Left cardiac atrium (tissue), 4 donors: ENCODE measurements at regions not wholly inside any gene's neighbourhood (a gene's known extent, or its start where the extent isn't known, plus 50 kb on each side); places are given as distances from the start of the nearest gene placed in this dataset.
A peak's percentile ranks its signal among the peaks of the same experiment; 100 is the strongest.

ENCODE experiments used
- ATAC-seq, 2 donors: fragments of 200-7000 bp; cut with Tn5 transposase; one replicate each; pipeline ENCODE4 v1.9.1; 2020; ENCODE audit warnings: mild to moderate bottlenecking in 2 of 2, moderate library complexity in 2 of 2
- DNase-seq: peaks from one replicate; pipeline ENCODE4 v3.0.0-alpha.2; 2020
- intact Hi-C, 2 donors: fragments of 100-400 bp; cut with DNase I; formaldehyde crosslinking; loops; one replicate each; pipeline versions ENCODE4 v1.14.1 to v1.15.1; 2022 to 2023
- donor health status: DM: no; HTN: yes; CAD: no.
- donor health status: DM: no; HTN: yes; CAD: no; lungs with severe emphysema.
- donor health status: DM: yes; HTN: yes; CAD: no.
- donor health status: Dilated cardiomyopathy.

DNA sequence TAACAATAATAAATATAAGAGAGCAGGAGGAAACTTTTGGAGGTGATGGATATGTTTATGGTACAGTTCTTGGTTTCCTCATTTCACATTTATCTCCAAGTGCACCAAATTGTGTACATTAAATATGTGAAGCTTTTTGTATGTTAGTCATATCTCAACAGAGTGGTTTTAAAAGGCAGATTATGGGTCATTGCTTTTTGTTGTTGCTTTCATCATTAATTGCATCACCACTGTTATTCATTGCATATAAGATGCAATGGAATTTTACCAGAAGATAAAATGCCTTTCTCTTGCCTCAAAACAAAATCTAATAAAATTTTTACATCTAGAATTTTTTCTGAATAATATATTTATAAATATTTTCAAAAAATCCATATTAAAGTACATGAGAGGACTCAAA lies 1198.9 kb upstream of the GBE1 start:
- intact Hi-C loops: no loop called here
- DNase-seq (no peak), ATAC-seq (no peak)

DNA sequence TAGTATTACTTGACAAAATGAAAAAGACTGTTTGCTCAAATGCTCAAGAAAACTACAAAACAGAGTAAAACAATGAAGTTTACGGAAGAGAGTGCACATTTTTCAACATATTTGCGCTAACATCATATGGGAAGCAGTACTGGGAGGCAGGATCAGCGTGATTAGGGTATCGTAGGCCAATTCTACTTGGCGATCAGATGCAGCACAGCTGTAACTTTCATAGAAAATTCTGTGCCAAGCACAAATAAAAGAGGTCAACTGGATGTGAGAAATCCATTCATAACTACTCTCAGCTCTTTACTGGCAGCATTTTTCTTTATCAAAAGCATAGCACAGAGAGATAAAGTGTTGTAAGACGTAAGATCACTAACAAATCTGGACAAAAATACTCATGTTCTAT lies 1196.3 kb upstream of the GBE1 start:
- ATAC-seq (no peak), DNase-seq (no peak)
- intact Hi-C loops: no loop called here

DNA sequence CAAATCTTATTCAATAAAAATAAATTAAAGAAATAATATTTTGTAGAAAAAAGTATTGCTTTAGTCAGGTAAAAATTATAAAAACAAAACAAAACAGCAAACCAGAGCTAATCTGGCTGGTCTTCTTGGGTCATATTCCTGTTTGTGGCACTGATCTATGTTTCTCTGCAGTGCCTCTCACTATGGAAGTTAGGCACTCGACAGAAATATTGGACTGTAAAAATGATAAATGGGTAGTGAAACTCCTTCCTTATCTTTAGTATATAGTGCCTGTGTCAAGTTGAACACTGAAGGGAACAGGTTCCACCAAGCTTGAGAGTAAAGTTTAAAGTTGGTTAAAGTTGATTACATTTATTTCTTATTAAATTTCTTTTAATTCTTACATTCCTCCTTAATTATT lies 1195.6 kb upstream of the GBE1 start:
- DNase-seq: no peak
- intact Hi-C loops: no loop called here

DNA sequence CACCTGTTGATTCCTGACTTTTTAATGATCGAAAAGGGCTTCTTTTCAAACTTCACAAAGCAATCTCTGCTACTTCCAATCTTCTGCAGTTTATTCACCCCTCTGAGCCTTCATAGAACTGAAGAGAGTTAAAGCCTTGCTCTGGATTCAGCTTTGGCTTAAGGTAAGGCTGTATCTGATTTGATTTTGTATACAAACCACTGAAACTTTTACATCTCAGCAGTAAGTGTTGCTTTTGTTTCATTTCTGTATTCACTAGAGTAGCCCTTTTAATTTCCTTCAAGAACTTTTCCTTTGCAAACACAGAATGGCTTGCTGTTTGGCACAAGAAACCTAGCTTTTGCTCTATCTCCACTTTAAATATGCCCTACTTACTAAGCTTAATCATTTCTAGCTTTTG lies 1193.0 kb upstream of the GBE1 start:
- intact Hi-C loops: no loop called here
- DNase-seq: no peak
- no peak for ATAC-seq

More for the DNA sequence above, 1195.6 kb upstream of the GBE1 start:
- no peak for ATAC-seq

DNA sequence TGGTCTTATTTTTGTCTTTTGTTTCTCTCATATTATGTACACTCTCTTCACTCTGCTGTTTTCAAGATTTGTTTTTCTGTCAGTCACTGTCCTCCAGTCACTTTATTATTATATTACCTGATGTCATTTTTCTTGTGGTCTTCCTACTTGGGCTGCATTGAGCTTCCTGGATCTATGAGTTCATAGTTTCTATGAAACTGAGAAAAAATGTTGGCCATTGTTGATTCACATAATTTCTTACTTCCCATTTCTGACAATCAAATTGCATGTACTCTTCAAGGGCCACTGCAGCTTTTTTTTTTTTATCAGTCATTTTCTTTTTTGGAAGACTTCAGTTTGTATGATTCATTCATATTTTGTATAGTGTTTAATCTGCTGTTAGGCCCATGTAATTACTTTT lies 1180.6 kb upstream of the GBE1 start:
- DNase-seq (no peak), ATAC-seq (no peak)
- intact Hi-C loops: no loop called here

DNA sequence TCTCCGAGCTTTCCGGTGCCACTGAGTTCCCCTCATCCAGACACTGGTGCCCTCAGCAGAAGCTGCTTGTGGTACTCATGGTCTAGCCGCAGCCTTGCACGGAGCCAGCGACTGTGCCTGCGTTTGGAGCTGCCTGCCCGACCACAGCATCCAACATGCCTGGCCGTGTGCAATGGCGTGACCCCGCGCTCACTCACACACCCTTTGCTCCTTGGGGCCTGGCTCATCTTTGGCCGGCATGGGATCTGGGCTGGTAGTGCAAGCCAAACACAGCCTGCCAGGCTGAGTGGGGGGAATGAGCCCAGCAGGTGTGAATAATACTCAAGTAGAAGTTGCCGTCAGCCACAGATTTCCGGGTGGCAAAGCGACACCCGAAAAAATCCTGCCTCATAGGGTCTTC lies 1178.7 kb upstream of the GBE1 start:
- intact Hi-C loops: no loop called here
- peak; percentile 12 for DNase-seq
- ATAC-seq: no peak

DNA sequence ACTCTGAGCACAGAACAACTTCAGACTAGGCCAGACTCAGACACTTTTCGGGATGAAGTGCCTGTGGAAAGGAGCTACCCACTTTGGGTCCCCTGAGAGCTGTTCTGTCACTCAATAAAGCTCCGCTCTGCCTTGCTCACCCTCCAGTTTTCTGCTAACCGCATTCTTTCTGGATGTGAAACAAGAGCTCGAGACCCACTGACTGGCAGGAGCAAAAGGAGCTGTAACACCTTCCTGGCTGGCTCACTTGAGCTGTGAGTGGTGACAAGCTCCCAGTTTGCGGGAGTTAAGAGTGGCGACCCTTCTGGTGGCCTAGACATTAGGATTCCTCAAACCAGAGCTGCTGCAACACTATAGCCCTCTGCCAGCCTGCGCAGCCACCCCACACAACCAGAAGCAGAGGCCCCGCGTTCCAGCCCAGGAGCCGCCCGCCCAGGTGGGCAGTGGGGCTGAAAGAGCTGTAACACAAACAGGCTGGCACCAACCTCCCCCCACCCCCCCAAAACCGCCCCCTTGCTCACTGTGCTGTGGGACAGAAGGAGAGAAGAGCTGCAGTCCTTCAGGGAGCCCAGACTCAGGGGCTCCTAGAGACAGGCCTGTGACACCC lies 1178.1 kb upstream of the GBE1 start:
- no peak for ATAC-seq
- no peak for DNase-seq
- intact Hi-C loops: no loop called here

DNA sequence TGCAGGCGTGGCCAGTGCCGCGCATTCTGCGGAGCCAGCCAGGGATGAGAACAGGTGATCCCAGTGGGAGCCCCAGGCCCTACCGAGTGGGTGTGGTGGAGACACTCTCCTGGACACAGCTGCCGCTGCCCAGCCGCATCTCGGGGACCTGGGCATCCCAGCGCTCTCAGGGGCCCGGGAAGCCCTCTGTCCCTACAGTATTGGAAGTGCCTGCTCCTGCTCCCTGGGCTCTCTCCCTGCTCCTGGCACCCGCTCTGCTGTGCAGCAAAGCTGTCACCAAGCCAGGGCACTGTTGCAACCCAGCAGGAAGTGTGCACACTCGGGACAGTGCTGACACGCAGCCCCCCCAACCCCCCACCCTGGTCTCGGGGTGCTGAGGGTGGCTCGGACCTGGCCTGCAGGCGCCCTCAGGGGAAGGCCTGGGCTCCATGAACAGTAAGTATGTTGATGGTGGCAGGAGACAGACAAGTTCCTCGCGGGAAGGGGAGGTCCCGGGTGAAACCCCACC lies 1177.4 kb upstream of the GBE1 start:
- ATAC-seq (no peak), DNase-seq (no peak)
- intact Hi-C loops: no loop called here

DNA sequence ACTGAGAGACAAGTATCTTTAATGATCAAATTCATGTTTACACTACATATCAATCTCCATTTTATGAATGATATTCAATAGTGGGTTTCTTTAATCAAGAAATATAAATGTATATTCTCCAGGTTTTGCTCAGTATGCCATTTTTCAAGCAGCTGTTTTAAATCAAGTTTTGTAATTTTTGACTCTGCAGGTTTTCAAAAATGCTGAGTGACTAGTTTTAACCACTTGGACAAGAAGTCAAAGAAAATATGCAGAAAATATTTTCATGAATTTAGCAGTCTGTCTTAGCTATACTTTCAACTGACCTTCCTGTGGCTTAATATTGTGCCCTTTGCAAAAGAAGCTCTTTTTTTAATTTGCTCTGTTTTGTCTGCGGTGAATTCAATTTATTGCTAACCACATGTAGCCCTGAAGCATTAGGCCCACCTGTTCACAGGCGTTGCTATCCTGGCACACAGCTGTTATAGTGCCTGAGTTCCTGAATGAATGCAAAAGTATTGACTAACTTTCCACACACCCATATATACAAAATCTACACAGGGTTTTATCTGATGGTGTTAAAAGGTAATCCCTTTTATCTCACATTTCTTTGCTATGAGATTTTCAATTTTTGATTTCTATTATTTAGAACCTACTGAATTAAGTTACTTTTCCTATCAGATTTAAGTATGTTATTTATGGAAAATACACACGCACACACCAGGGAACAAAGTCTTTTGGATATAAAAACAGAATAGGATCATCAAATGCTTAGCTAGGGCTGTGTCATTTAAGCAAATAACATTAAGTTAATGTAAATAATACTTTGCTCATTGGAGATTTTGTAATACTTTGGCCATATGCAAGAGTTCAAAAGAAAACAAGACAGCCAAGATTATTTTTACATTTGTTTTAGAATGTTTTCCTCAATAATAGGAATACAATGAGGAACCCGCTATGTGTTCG lies 1166.1 kb upstream of the GBE1 start:
- ATAC-seq: no peak
- intact Hi-C loops: no loop called here
- no peak for DNase-seq

DNA sequence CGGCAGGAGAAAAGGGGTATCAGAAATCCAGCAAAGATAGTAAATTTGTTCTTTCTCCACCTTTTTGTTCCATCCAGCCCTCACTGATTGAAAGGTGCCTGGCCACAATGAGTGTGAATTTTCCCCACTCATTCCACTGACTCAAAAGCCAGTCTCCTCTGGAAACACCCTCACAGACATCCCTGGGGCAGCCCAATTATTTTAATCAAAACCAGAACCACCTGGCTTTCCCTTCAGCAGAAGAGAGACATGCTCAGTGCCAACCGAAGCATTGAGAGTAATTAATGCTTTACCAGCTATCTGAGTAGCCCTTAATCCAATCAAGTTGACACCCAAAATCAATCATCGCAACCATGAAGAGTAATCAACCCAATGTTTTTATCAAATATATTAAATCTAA lies 1129.6 kb upstream of the GBE1 start:
- intact Hi-C loops: no loop called here
- ATAC-seq (no peak), DNase-seq (no peak)

DNA sequence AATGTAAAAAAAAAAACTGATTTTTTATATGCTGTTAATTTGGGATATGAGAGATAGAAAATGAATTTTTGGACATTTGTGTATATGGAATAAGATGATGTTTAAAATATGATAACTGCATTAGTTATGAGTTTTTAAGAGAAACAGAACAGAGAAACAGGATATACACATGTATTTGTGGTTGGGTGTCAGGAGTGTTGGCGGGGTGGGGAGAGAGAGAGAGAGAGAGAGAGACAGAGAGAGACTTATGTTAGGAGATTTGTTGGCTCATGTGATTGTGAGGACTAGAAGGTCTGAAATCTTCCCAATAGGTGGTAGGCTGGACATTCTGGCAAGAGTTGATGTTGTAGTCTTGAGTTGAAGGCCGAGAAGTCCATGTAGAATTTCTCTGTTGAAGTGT lies 1121.6 kb upstream of the GBE1 start:
- intact Hi-C loops: no loop called here
- DNase-seq: no peak
- no peak for ATAC-seq

DNA sequence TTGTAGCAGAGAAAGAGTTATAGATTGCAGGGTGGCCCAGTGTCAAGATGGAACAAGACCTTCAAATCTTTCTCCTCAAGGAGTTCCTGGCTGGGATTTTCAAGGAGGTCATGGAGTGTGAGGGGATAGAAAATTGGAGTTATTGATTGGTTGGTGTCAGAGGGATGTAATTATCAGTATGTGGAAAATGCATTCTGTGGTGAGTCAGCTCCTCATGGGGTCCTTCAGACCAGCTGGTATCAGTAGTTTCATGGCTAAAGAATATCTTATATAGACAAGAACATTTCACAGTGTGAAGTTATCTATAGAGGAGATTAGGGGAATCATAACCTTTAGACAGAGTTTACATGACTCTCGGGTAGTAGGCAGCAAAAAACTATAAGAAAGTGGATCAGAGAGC lies 1114.0 kb upstream of the GBE1 start:
- intact Hi-C loops: no loop called here
- DNase-seq (no peak), ATAC-seq (no peak)

DNA sequence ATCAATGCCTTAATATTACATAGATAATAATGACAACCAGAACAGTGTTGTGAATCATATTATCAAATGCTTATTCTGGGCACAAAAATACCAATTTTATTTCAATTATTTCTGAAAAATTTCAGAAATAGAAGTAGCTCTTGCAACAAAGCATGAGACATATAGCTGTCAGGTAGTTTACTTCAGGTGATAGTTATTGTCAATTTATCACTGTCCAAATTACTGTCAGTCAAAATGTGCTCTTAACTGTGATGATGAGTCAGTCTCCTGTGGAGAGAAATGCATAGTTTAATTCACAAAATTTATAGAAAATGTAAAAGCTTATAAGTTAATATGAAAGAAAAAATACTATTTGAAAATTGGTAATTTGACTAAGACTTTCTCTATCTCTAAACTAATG lies 1078.4 kb upstream of the GBE1 start:
- no peak for ATAC-seq
- intact Hi-C loops: no loop called here
- no peak for DNase-seq

DNA sequence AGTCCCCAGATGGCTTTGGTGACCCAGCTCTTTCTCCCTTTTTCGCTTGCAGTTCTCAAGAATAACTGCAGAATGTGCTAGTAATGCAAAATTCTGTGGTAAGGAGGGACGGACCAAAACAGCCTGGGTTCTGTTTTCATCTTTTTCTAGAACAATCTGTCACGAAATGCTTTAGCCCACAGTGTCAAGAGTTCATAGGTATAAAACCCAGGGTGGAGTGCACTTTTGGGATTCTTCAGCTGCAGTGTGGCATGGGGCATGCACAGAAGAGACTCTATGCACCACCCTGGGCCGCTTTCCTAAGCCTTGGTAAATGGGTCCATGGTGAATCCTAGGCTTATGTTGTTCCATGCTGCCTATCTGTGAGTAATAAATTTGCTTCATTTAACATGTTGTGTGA lies 1072.7 kb upstream of the GBE1 start:
- intact Hi-C loops: no loop called here
- ATAC-seq: no peak

DNA sequence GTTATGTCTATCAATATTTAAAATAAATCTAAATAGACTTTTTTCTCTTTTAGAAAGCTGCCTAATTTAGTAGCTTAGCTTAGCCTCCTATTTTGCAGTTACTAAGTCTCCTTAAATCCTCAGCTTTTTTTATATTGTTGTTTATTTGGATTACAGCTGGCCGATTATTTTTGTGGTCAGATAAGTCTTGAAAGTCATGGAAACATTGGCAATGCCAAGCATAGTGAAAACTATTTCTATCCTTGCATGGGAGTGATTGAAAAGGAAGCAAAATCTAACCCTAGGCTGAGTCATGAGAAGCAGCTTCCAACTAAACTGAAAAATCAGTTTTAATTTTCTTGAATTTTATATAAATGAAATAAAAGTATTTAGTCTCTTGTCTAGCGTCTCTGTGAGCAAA lies 1063.0 kb upstream of the GBE1 start:
- no peak for DNase-seq
- intact Hi-C loops: no loop called here
- no peak for ATAC-seq

More for the DNA sequence above, 1072.7 kb upstream of the GBE1 start:
- no peak for DNase-seq

DNA sequence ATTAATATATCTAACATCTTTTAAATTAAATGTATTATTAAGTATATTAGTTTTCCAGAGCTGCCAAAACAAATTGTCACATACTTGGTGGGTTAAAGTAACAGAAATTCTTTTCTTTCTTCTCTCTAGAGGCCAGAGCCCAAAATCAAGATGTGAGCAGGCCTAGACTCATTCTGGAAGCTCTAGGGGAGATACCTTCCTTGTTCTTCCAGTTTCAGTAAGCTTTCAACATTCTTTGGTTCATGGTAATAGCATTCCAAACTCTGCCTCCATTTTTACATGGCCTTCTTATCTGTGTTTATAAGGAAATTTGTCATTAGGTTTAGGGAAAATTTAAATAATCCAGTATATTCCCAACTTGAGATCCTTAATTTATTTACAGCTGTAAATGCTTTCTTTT lies 1054.6 kb upstream of the GBE1 start:
- no peak for ATAC-seq

DNA sequence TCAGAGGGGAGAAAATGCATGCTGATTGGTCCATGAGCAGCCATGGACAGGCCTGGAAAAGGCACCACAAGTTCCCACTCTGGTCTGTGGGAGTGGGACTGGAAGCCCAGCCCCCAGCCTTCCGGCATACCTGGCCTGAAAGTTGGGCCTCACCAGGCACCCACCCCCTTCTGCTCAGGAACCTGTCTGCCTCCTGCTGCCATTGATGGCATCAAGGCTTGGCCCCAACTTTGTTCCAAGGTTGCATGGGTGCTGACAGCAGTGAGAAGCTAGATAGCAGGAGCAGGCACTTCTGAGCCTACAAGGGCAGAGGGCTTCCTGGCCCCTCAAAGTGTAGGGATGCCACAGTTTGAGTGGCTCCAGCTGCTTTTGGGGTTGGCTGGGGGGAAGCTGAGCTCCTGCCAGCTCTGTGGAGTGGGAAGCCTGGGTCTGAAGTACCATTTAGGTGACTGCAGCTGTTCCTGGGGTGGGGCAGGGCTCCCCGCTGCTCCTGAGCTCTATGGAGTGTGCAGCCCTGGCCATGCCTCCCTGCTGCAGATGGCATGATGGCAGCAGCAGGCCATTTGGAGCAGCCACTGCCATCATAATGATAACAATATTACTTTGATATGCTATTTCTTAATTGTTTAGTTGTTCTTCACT lies 1054.1 kb upstream of the GBE1 start:
- intact Hi-C loops: no loop called here
- ATAC-seq (no peak), DNase-seq (no peak)

More for the DNA sequence above, 1054.6 kb upstream of the GBE1 start:
- intact Hi-C loops: no loop called here
- no peak for DNase-seq

DNA sequence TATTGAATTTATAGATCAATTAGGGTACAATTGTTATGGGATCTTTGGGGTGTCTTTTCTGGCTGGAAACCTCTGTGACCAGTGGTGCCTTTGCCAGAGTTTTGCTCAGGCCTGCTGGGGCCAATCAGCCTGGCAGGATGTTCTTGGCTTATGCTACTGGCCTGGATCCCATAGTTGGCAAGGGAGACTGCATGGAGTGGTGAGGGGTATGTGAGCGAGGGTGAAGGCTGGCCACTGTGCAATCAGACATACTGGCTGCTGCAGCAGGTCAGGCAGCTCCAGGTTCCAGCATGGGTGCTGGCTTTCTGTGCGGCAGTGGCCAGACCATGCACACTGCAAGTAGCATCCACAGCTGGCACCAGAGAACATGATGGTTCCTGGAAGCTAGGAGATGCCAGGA lies 1053.2 kb upstream of the GBE1 start:
- no peak for DNase-seq
- ATAC-seq: peak in 1 of 2 donors; percentile 44
- intact Hi-C loops: no loop called here

DNA sequence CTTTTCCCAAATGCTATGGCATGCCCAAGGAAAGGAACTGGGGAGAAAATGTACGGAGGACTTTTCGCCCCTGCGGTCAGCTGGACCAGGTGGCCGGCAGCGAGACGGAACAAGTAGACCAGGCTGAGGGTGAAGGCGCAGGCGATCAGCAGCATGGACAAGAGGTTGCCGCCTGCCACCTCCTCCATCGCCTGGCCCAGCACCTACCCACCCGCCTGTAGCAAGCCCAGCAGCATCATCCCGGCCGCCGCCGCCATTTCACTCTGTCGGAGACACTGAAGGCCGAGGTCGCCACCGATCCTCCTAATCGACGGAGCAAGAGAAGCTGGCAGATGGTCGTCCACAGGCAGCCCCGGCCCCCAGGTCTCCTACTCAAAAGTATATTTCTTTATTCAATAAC lies 1046.3 kb upstream of the GBE1 start:
- DNase-seq: peak; percentile 17
- intact Hi-C loops: no loop called here

DNA sequence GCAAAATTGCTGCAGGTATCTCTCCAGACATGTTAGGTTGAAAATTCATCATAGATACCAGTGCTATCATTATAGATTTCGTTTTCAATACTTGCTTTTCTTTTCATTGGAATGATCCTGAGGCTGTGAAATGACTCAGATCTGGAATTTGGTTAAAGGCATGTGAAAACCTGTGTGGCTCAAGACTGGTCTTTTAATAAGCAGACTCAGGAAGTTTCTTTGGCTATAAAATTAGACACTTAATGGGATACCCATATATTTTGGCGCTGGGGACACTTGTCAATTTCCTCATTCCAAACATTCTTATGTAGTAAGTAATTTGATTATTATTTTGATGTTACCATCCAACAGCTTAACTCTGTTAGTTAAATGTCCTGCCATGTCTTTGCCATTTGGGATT lies 1041.1 kb upstream of the GBE1 start:
- intact Hi-C loops: no loop called here
- no peak for DNase-seq
- no peak for ATAC-seq

More for the DNA sequence above, 1046.3 kb upstream of the GBE1 start:
- ATAC-seq: no peak
